GM12891 (cell line): ENCODE measurements at regions not wholly inside any gene's neighbourhood (a gene's known extent, or its start where the extent isn't known, plus 50 kb on each side); places are given as distances from the start of the nearest gene placed in this dataset.
"Not testable (repeated sequence)": the region's sequence is repeated elsewhere in the genome, so short reads cannot be mapped to it uniquely, and the experiment has no call there.

Experiments
- DNase-seq: peaks from one replicate; pipeline ENCODE4 v3.0.0; 2011; ENCODE audit warnings: low spot score; ENCODE audit not compliant: insufficient read length
- FAIRE-seq: peaks from 2 replicates; lab custom pipeline; 2011; peaks lifted over from hg19 to GRCh38; lab: Jason Lieb, UNC
- PAX5 ChIP-seq: IDR thresholded peaks from 2 replicates; pipeline ENCODE4 v1.6.1; 2011; ENCODE audit warnings: low read length, moderate library complexity, mild to moderate bottlenecking; ENCODE audit not compliant: insufficient read depth, severe bottlenecking
- POLR2A ChIP-seq: IDR thresholded peaks from 2 replicates; pipeline ENCODE4 v1.6.1; 2011; ENCODE audit warnings: low read depth, low read length, control low read depth
- POLR2AphosphoS5 ChIP-seq: IDR thresholded peaks from 2 replicates; pipeline ENCODE4 v1.6.1; 2011; ENCODE audit warnings: low read depth, low read length, control low read depth
- POU2F2 ChIP-seq: IDR thresholded peaks from 2 replicates; pipeline ENCODE4 v1.6.1; 2011; ENCODE audit warnings: low read depth, mild to moderate bottlenecking, control low read depth, low read length, moderate library complexity
- SPI1 ChIP-seq: IDR thresholded peaks from 2 replicates; pipeline ENCODE4 v1.6.1; 2011; ENCODE audit warnings: low read depth, low read length, control low read depth
- TAF1 ChIP-seq: IDR thresholded peaks from 2 replicates; pipeline ENCODE4 v1.6.1; 2011; ENCODE audit warnings: low read depth, low read length, control low read depth

GRCh38 chr6:139705284-139705683 is 330.8 kb upstream of the CITED2 start:
- TF ChIP-seq PAX5 = no peak
- TF ChIP-seq POU2F2 = no peak
- no peak for TF ChIP-seq POLR2A
- TF ChIP-seq TAF1 = no peak
- no peak for TF ChIP-seq POLR2AphosphoS5
- no peak for TF ChIP-seq SPI1
- FAIRE-seq (no peak), DNase-seq (no peak)

DNA sequence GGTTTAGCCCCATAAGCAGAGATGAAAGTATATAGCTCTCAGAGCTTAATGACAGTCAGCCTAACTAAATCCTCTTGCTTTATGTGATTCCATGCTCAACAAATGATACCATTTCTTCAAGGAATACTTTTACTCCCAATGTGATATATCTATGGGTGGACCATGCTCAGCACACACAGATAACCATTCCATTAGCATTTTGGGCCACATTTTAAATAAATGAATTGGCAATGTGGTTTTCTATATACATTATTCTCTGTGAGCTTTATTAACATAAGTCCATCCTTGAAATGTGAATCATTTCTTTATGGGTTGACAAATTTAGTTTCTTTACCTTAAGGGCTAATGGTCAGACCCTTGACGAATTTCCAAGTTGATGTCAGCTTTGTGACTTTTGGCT is 329.3 kb upstream of the CITED2 start:
- DNase-seq (no peak), FAIRE-seq (no peak)
- TF ChIP-seq TAF1 = no peak
- no peak for TF ChIP-seq PAX5
- no peak for TF ChIP-seq POU2F2
- no peak for TF ChIP-seq POLR2AphosphoS5
- TF ChIP-seq SPI1 = no peak
- no peak for TF ChIP-seq POLR2A

DNA sequence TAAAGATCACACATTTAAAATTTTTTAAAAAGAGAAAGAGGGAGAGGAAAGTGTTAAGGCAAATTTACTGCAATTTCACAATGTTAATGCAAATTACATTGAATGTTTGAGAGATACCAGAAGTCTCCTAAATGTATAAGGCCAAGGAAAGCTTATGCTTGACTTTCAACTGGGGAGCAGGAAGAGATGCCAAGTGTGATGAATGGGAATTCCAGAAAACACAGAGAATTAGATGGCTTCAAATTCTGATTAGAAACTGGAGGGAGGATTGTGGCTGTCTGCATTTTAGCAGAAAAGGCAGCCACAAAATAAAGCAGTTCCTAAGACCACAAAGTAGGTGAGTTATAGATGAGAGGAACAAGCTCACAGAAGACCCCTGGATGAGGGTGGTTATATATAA is 328.3 kb upstream of the CITED2 start:
- no peak for DNase-seq
- FAIRE-seq = no peak

DNA sequence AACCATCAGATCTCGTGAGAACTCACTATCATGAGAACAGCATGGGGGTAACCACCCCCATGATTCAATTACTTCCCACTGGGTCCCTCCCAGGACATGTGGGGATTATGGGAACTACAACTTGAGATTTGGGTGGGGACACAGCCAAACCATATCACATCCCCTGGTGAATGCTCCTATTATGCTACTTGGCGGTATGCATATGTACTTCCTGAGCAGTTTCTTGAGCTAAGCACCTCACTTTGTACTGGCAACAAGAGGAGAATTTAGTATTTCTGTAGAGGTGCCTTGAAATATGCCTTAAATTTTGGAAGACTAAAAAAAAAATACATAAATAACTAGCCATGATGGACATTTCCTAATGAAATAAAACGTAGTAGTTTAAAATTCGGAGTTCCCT is 327.2 kb upstream of the CITED2 start:
- TF ChIP-seq POU2F2 (no peak), POLR2AphosphoS5 (no peak), PAX5 (no peak), POLR2A (no peak), SPI1 (no peak), TAF1 (no peak)
- FAIRE-seq (no peak), DNase-seq (no peak)

More for the DNA sequence above, 328.3 kb upstream of the CITED2 start:
- TF ChIP-seq TAF1 = no peak
- TF ChIP-seq POU2F2 = no peak
- TF ChIP-seq POLR2A = no peak
- TF ChIP-seq POLR2AphosphoS5 = no peak
- TF ChIP-seq SPI1 = no peak
- TF ChIP-seq PAX5 = no peak

- no peak for FAIRE-seq
- no peak for DNase-seq
- TF ChIP-seq POLR2A (no peak), POU2F2 (no peak), SPI1 (no peak), TAF1 (no peak), POLR2AphosphoS5 (no peak), PAX5 (no peak)
These were observed 326.6 kb upstream of the CITED2 start for GRCh38 chr6:139701003-139701402.

DNA sequence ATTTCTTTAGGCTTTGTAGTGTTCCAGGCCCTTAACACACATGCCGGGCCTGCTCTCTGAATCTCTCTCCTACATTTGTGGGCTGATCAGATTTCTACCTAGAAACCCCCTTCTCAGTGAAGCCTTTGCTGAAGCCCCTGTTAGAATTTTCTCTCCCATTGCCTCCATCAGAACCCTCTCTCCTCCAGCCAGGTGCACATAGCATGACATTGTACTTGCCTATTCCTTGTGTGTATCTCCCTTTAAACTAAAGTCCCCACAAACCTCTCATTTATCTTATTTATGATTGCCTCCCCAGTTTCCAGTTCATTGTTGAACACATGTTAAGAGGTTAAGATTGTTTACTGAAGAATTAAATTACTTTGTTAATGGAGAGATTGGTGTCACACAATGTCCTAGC is 325.5 kb upstream of the CITED2 start:
- FAIRE-seq (no peak), DNase-seq (no peak)
- TF ChIP-seq POU2F2 = no peak
- TF ChIP-seq SPI1 = no peak
- TF ChIP-seq PAX5 = no peak
- TF ChIP-seq POLR2AphosphoS5 = no peak
- no peak for TF ChIP-seq POLR2A
- no peak for TF ChIP-seq TAF1

GRCh38 chr6:139699335-139699734 is 324.9 kb upstream of the CITED2 start:
- DNase-seq (no peak), FAIRE-seq (no peak)
- no peak for TF ChIP-seq POLR2A
- TF ChIP-seq POU2F2 = no peak
- no peak for TF ChIP-seq SPI1
- no peak for TF ChIP-seq POLR2AphosphoS5

GRCh38 chr6:139698526-139699176 is 324.2 kb upstream of the CITED2 start:
- DNase-seq (no peak), FAIRE-seq (no peak)
- no peak for TF ChIP-seq TAF1
- no peak for TF ChIP-seq POLR2A
- no peak for TF ChIP-seq PAX5
- no peak for TF ChIP-seq POU2F2
- no peak for TF ChIP-seq POLR2AphosphoS5
- no peak for TF ChIP-seq SPI1

GRCh38 chr6:139697856-139698255 is 323.4 kb upstream of the CITED2 start:
- not testable (repeated sequence) for FAIRE-seq, DNase-seq

DNA sequence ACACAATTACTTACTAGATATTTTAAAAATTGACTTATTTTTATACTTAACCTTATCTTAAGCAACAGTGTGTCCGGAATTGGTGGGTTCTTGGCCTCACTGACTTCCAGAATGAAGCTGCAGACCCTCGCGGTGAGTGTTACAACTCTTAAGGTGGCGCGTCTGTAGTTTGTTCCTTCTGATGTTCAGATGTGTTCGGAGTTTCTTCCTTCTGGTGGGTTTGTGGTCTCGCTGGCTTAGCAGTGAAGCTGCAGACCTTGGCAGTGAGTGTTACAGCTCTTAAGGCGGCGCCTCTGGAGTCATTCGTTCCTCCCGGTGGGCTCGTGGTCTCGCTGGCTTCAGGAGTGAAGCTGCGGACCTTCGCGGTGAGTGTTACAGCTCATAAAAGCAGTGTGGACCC is 322.5 kb upstream of the CITED2 start:
- not testable (repeated sequence) for DNase-seq, FAIRE-seq

GRCh38 chr6:139695361-139695760 is 320.9 kb upstream of the CITED2 start:
- no peak for DNase-seq
- TF ChIP-seq PAX5 (no peak), POLR2AphosphoS5 (no peak), POU2F2 (no peak), POLR2A (no peak), SPI1 (no peak), TAF1 (no peak)
- no peak for FAIRE-seq
